T-cell (primary cell): ENCODE measurements at regions not wholly inside any gene's neighbourhood (a gene's known extent, or its start where the extent isn't known, plus 50 kb on each side); places are given as distances from the start of the nearest gene placed in this dataset.
"Not testable (repeated sequence)": the region's sequence is repeated elsewhere in the genome, so short reads cannot be mapped to it uniquely, and the experiment has no call there.

Source experiments
- ATAC-seq, 4 experiments: fragments of 200-7000 bp in 3 of 4; fragments of 150-1000 bp in 1 of 4; cut with Tn5 transposase; replicated peaks in 1 of 4; 1 replicate in 3 of 4; 2 replicates in 1 of 4; pipeline ENCODE4 v1.10.0; 2021; ENCODE audit warnings: moderate library complexity in 3 of 4, mild to moderate bottlenecking in 2 of 4, moderate number of reproducible peaks in 1 of 4
- CTCF ChIA-PET, 2 donors: fragments of 300-600 bp; sonication (Branson Sonifier 250); formaldehyde crosslinking; loops; one replicate each; lab custom pipeline; 2022; ENCODE audit warnings: antibody characterized with exemption in 2 of 2; lab: Charles Lee
- POLR2A ChIA-PET, 2 donors: fragments of 300-600 bp; sonication (Branson Sonifier 250); formaldehyde crosslinking; loops; one replicate each; lab custom pipeline; 2022; ENCODE audit warnings: antibody characterized with exemption in 2 of 2; lab: Charles Lee
- DNase-seq, 35 experiments: peaks; one replicate each; pipeline versions ENCODE4 v3.0.0 to v3.0.0-alpha.2; 2013 to 2023
- H3K27ac ChIP-seq: one replicate; pipeline ENCODE4 v1.5.1; 2013; ENCODE audit warnings: low read length
- H3K27me3 ChIP-seq, 2 experiments: replicated peaks in 1 of 2; 1 replicate in 1 of 2; 2 replicates in 1 of 2; pipeline versions ENCODE4 v1.6.1 to v1.7.0; 2013; ENCODE audit warnings: low read length in 1 of 2, mixed read lengths in 1 of 2; ENCODE audit not compliant: control insufficient read depth in 2 of 2, insufficient read depth in 2 of 2; ENCODE audit errors: extremely low read depth in 1 of 2
- H3K36me3 ChIP-seq, 2 donors: 1 replicate in 1 of 2; 2 replicates in 1 of 2; pipeline versions ENCODE4 v1.6.1 to v1.7.0; 2013; ENCODE audit warnings: low read length in 1 of 2; ENCODE audit not compliant: control insufficient read depth in 2 of 2, insufficient read depth in 1 of 2; ENCODE audit errors: extremely low read depth in 1 of 2
- H3K4me1 ChIP-seq, 2 experiments: 1 replicate in 1 of 2; 2 replicates in 1 of 2; pipeline versions ENCODE4 v1.6.1 to v1.7.0; 2013; ENCODE audit warnings: low read length in 2 of 2, mixed read lengths in 1 of 2; ENCODE audit not compliant: insufficient read depth in 2 of 2, control insufficient read depth in 1 of 2; ENCODE audit errors: extremely low read depth in 1 of 2
- H3K4me3 ChIP-seq, 2 donors: 1 replicate in 1 of 2; 2 replicates in 1 of 2; pipeline versions ENCODE4 v1.5.1 to v1.7.0; 2013; ENCODE audit warnings: mild to moderate bottlenecking in 2 of 2, low read length in 1 of 2, moderate library complexity in 1 of 2; ENCODE audit not compliant: control insufficient read depth in 1 of 2; ENCODE audit errors: extremely low read depth in 1 of 2
- H3K9me3 ChIP-seq: 2 replicates; pipeline ENCODE4 v1.7.0; 2013
- H3K27ac Mint-ChIP-seq, 2 donors: one replicate each; pipeline ENCODE4 v1.8.0; 2020 to 2021; ENCODE audit warnings: mild to moderate bottlenecking in 2 of 2, mixed read lengths in 2 of 2
- H3K27me3 Mint-ChIP-seq, 2 donors: one replicate each; pipeline ENCODE4 v1.8.0; 2021 to 2022; ENCODE audit warnings: mixed read lengths in 2 of 2
- H3K36me3 Mint-ChIP-seq: one replicate; pipeline ENCODE4 v1.8.0; 2021; ENCODE audit warnings: mixed read lengths
- H3K4me1 Mint-ChIP-seq, 3 donors: one replicate each; pipeline ENCODE4 v1.8.0; 2020 to 2022; ENCODE audit warnings: mixed read lengths in 3 of 3, mild to moderate bottlenecking in 1 of 3
- H3K4me3 Mint-ChIP-seq, 3 donors: one replicate each; pipeline ENCODE4 v1.8.0; 2020 to 2022; ENCODE audit warnings: mild to moderate bottlenecking in 3 of 3, mixed read lengths in 3 of 3, moderate library complexity in 3 of 3
- H3K9me3 Mint-ChIP-seq, 3 donors: one replicate each; pipeline ENCODE4 v1.8.0; 2020 to 2022; ENCODE audit warnings: mixed read lengths in 3 of 3
- WGBS: methylation state at CpG from one replicate; pipeline ENCODE4 v1.1.5; 2013; ENCODE audit warnings: missing lambda C conversion rate; ENCODE audit not compliant: insufficient coverage; 5-methylcytosine and 5-hydroxymethylcytosine counted together

DNA sequence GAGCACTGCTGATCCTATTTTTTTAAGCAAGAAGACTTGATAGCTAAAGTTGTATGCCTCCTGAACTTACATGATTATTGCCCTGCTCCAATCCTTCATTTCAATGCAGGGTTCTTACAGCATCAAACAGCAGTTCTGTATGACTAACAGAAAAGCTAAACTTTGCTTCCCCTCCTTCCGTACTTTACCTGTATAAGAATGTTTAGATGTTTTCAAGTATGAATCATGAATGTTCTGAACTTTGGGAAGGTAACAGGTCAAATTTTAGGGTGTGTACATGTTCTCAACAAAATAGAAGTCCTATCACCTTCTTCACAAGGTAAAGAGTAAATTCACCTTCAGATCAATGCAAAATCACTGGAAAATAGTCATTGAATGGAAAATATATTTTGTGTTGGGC is 972.6 kb upstream of the SEMA6A start:
- ATAC-seq (no peak), DNase-seq (no peak)
- POLR2A ChIA-PET: no interaction called here
- WGBS: no CpG with 5 or more reads among the region's 1 CpG
- no peaks in the 10 kb centered on the region for H3K4me1 ChIP-seq
- no peaks in the 10 kb centered on the region for H3K36me3 ChIP-seq
- Mint-ChIP-seq H3K27me3 (no peaks in the 10 kb centered on the region), H3K9me3 (peaks cover 2 to 16% (median 12%) of the 10 kb centered on the region in 3 donors), H3K4me3 (no peak overlapping the region), H3K36me3 (no peaks in the 10 kb centered on the region), H3K4me1 (no peaks in the 10 kb centered on the region), H3K27ac (no peak overlapping the region)
- no peak overlapping the region for H3K27ac ChIP-seq
- no peaks in the 10 kb centered on the region for H3K27me3 ChIP-seq
- H3K9me3 ChIP-seq: no peaks in the 10 kb centered on the region
- no peak overlapping the region for H3K4me3 ChIP-seq
- CTCF ChIA-PET: no interaction called here

GRCh38 chr5:117539692-117540091 is 965.1 kb upstream of the SEMA6A start:
- no CpG with 5 or more reads among the region's 2 CpGs for WGBS
- H3K27ac Mint-ChIP-seq: no peak overlapping the region
- no peaks in the 10 kb centered on the region for H3K4me1 ChIP-seq
- DNase-seq (no peak), ATAC-seq (no peak)
- H3K27me3 ChIP-seq: no peaks in the 10 kb centered on the region
- H3K27me3 Mint-ChIP-seq: no peaks in the 10 kb centered on the region
- H3K9me3 ChIP-seq: no peaks in the 10 kb centered on the region
- H3K4me3 ChIP-seq: no peak overlapping the region
- H3K27ac ChIP-seq: no peak overlapping the region
- H3K4me1 Mint-ChIP-seq: no peaks in the 10 kb centered on the region
- no peaks in the 10 kb centered on the region for H3K36me3 Mint-ChIP-seq
- CTCF ChIA-PET: interaction anchor here in 1 of 2 donors (0.7 kb wide), 1 partner anchor 252 kb away, joined by 4 read pairs; no protein-coding TSS in a partner anchor
- POLR2A ChIA-PET: no interaction called here
- no peaks in the 10 kb centered on the region for H3K36me3 ChIP-seq
- peaks cover 5 to 9% (median 8%) of the 10 kb centered on the region in 3 donors for H3K9me3 Mint-ChIP-seq
- H3K4me3 Mint-ChIP-seq: no peak overlapping the region

DNA sequence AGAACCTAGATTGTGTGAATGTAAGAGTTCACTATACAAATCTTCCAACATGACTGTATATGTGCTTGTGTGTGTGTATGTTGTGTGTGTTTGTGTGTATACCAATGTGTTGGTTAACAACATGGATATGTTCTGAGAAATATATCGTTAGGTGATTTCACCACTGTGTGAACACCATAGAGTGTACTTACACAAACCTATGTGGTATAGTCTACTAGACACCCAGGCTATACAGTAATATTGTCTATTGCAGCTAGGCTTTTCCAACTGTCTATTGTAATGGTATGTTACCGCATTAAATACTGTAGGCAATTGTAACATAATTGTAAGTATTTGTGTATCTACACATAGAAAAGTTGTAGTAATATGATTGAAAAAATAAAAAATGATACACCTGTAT is 959.2 kb upstream of the SEMA6A start:
- H3K36me3 Mint-ChIP-seq: no peaks in the 10 kb centered on the region
- CTCF ChIA-PET: no interaction called here
- no peaks in the 10 kb centered on the region for H3K27me3 Mint-ChIP-seq
- Histone ChIP-seq H3K4me1 (no peaks in the 10 kb centered on the region), H3K36me3 (no peaks in the 10 kb centered on the region), H3K27ac (no peak overlapping the region), H3K9me3 (no peaks in the 10 kb centered on the region), H3K4me3 (no peak overlapping the region), H3K27me3 (no peaks in the 10 kb centered on the region)
- POLR2A ChIA-PET: no interaction called here
- no CpG with 5 or more reads among the region's 2 CpGs for WGBS
- no peak overlapping the region for H3K27ac Mint-ChIP-seq
- no peak overlapping the region for H3K4me3 Mint-ChIP-seq
- peaks cover 0 to 9% (median 4%) of the 10 kb centered on the region in 3 donors for H3K9me3 Mint-ChIP-seq
- ATAC-seq: no peak
- no peaks in the 10 kb centered on the region for H3K4me1 Mint-ChIP-seq
- no peak for DNase-seq

DNA sequence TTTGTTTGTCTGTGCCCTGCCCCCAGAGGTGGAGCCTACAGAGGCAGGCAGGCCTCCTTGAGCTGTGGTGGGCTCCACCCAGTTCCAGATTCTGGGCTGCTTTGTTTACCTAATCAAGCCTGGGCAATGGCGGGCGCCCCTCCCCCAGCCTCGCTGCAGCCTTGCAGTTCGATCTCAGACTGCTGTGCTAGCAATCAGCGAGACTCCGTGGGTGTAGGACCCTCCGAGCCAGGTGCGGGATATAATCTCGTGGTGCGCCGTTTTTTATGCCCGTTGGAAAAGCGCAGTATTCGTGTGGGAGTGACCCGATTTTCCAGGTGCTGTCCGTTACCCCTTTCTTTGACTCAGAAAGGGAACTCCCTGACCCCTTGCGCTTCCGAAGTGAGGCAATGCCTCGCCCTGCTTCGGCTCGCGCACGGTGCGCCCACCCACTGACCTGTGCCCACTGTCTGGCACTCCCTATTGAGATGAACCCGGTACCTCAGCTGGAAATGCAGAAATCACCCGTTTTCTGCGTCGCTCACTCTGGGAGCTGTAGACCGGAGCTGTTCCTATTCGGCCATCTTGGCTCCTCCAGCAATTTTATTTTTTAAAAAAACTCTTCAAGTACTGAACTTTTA is 958.5 kb upstream of the SEMA6A start:
- CTCF ChIA-PET, H3K4me3 ChIP-seq, H3K27me3 Mint-ChIP-seq, H3K36me3 Mint-ChIP-seq, DNase-seq, H3K4me3 Mint-ChIP-seq, POLR2A ChIA-PET, ATAC-seq, H3K27ac Mint-ChIP-seq, H3K4me1 ChIP-seq, H3K36me3 ChIP-seq, H3K9me3 ChIP-seq, H3K27me3 ChIP-seq, H3K27ac ChIP-seq, H3K4me1 Mint-ChIP-seq, H3K9me3 Mint-ChIP-seq: not testable (repeated sequence)
- 97% methylated on average over 22 of the region's 30 CpGs for WGBS

DNA sequence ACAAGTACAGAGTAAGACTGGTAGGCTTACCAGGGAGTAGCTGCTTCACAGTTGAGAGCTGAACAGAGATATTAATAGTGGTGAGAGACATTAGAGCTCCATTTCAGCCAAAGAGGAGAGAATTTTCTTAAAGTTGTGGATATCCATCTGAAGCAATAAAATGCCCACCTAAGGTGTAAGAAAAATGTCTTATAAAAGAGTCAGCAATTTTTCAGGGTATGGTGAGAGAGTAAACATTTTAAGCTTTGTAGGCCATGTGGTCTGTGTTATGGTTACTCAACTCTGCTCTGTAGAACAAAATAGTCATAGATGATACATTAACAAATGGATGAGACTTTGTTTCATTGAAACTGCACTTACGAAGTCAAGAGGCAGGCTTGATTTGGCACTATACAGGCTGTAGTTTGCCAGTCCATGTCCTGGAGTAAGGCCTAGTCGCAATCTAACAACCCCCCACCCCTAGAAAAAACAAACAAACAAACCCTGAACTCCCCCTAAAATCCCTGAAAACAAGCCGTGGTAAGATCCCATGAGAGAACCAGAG is 945.4 kb upstream of the SEMA6A start:
- no peaks in the 10 kb centered on the region for H3K4me1 Mint-ChIP-seq
- Histone ChIP-seq H3K27me3 (no peaks in the 10 kb centered on the region), H3K4me3 (no peak overlapping the region), H3K27ac (no peak overlapping the region), H3K4me1 (no peaks in the 10 kb centered on the region), H3K9me3 (no peaks in the 10 kb centered on the region), H3K36me3 (no peaks in the 10 kb centered on the region)
- H3K9me3 Mint-ChIP-seq: peaks cover 9 to 16% (median 10%) of the 10 kb centered on the region in 3 donors
- CTCF ChIA-PET: no interaction called here
- DNase-seq (no peak), ATAC-seq (no peak)
- POLR2A ChIA-PET: interaction anchor here in 1 of 2 donors (0.6 kb wide), 1 partner anchor 105 kb away, joined by 3 read pairs; no protein-coding TSS in a partner anchor
- WGBS: no CpG with 5 or more reads among the region's 3 CpGs
- H3K27me3 Mint-ChIP-seq: no peaks in the 10 kb centered on the region
- no peak overlapping the region for H3K4me3 Mint-ChIP-seq
- H3K36me3 Mint-ChIP-seq: no peaks in the 10 kb centered on the region
- H3K27ac Mint-ChIP-seq: no peak overlapping the region

DNA sequence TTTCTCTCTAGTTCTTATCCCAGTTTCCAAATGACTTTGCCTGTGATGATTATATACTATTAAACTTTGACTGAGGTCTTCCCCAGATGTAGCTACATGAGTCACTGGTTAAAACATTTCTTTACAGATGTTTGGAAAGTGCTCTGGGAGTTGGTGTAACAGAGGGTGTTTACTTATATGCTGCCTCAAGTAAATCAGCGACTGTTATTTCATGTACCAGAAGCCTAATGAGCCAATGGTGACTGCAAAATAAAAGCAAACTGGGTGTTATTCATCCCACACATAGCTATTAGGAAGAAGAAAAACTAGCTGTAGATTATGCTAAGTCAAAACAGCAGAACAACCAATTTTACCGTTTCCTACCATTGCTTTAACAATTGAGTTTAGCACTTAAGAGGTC is 929.7 kb upstream of the SEMA6A start:
- Mint-ChIP-seq H3K9me3 (peaks cover 0 to 3% (median 3%) of the 10 kb centered on the region in 3 donors), H3K36me3 (no peaks in the 10 kb centered on the region), H3K4me3 (no peak overlapping the region), H3K27me3 (no peaks in the 10 kb centered on the region), H3K4me1 (no peaks in the 10 kb centered on the region), H3K27ac (no peak overlapping the region)
- ATAC-seq: no peak
- POLR2A ChIA-PET: no interaction called here
- WGBS: no CpG with 5 or more reads among the region's 2 CpGs
- Histone ChIP-seq H3K27me3 (no peaks in the 10 kb centered on the region), H3K4me1 (no peaks in the 10 kb centered on the region), H3K36me3 (no peaks in the 10 kb centered on the region), H3K27ac (no peak overlapping the region), H3K9me3 (no peaks in the 10 kb centered on the region), H3K4me3 (no peak overlapping the region)
- CTCF ChIA-PET: no interaction called here
- DNase-seq: no peak
